Astrocyte (in vitro differentiated cells and primary cell): ENCODE measurements at regions not wholly inside any gene's neighbourhood (a gene's known extent, or its start where the extent isn't known, plus 50 kb on each side); places are given as distances from the start of the nearest gene placed in this dataset.

Experiments
- DNase-seq: peaks from one replicate; pipeline ENCODE4 v3.0.0-alpha.2; 2010; ENCODE audit warnings: low read depth
- FAIRE-seq: peaks from 2 replicates; lab custom pipeline; 2011; peaks lifted over from hg19 to GRCh38; lab: Jason Lieb, UNC
- H2AFZ ChIP-seq: 2 replicates; pipeline ENCODE4 v1.6.0; 2012; ENCODE audit warnings: low read depth, low read length, inconsistent platforms
- H3K27ac ChIP-seq: 2 replicates; pipeline ENCODE4 v1.5.1; 2011; ENCODE audit warnings: low read depth, low read length, inconsistent platforms
- H3K27me3 ChIP-seq: 2 replicates; pipeline ENCODE4 v1.6.0; 2011; ENCODE audit warnings: low read length, inconsistent platforms; ENCODE audit not compliant: insufficient read depth
- H3K36me3 ChIP-seq: 2 replicates; pipeline ENCODE4 v1.5.1; 2011; ENCODE audit warnings: low read length, inconsistent platforms; ENCODE audit not compliant: insufficient read depth
- H3K4me1 ChIP-seq: 2 replicates; pipeline ENCODE4 v1.5.1; 2011; ENCODE audit warnings: low read length, inconsistent platforms; ENCODE audit not compliant: insufficient read depth
- H3K4me2 ChIP-seq: 2 replicates; pipeline ENCODE4 v1.6.0; 2012; ENCODE audit warnings: low read length, inconsistent platforms
- H3K4me3 ChIP-seq: 2 replicates; pipeline ENCODE4 v1.5.1; 2011; ENCODE audit warnings: low read depth, mild to moderate bottlenecking, low read length, inconsistent platforms; ENCODE audit not compliant: insufficient read depth
- H3K79me2 ChIP-seq: 2 replicates; pipeline ENCODE4 v1.6.0; 2012; ENCODE audit warnings: mild to moderate bottlenecking, low read length, inconsistent platforms; ENCODE audit not compliant: insufficient read depth
- H3K9ac ChIP-seq: 2 replicates; pipeline ENCODE4 v1.6.0; 2012; ENCODE audit warnings: mild to moderate bottlenecking, low read length, inconsistent platforms
- H3K9me3 ChIP-seq: 2 replicates; pipeline ENCODE4 v1.5.1; 2012; ENCODE audit warnings: low read depth, mild to moderate bottlenecking, low read length, inconsistent platforms; ENCODE audit not compliant: insufficient read depth
- H4K20me1 ChIP-seq: 2 replicates; pipeline ENCODE4 v1.6.0; 2012; ENCODE audit warnings: low read length, inconsistent platforms; ENCODE audit not compliant: insufficient read depth
- H3K27ac Mint-ChIP-seq: one replicate; pipeline ENCODE4 v1.8.0; 2021; ENCODE audit warnings: mild to moderate bottlenecking, mixed read lengths; ENCODE audit not compliant: unreplicated experiment
- H3K27me3 Mint-ChIP-seq: one replicate; pipeline ENCODE4 v1.8.0; 2021; ENCODE audit warnings: low read depth, mixed read lengths; ENCODE audit not compliant: unreplicated experiment
- H3K36me3 Mint-ChIP-seq: one replicate; pipeline ENCODE4 v1.8.0; 2021; ENCODE audit warnings: low read depth, mixed read lengths; ENCODE audit not compliant: unreplicated experiment
- H3K4me1 Mint-ChIP-seq: one replicate; pipeline ENCODE4 v1.8.0; 2021; ENCODE audit warnings: low read depth, mixed read lengths; ENCODE audit not compliant: unreplicated experiment
- H3K4me3 Mint-ChIP-seq: one replicate; pipeline ENCODE4 v1.8.0; 2021; ENCODE audit warnings: mild to moderate bottlenecking, moderate library complexity, mixed read lengths; ENCODE audit not compliant: unreplicated experiment
- H3K9me3 Mint-ChIP-seq: one replicate; pipeline ENCODE4 v1.8.0; 2021; ENCODE audit warnings: mild to moderate bottlenecking, mixed read lengths; ENCODE audit not compliant: unreplicated experiment
- CTCF ChIP-seq: IDR thresholded peaks from 2 replicates; pipeline ENCODE4 v1.5.1; 2011; ENCODE audit warnings: low read depth, mild to moderate bottlenecking, inconsistent platforms, low read length, moderate library complexity; ENCODE audit not compliant: insufficient read depth
- EZH2 ChIP-seq: IDR thresholded peaks from 2 replicates; pipeline ENCODE4 v1.6.1; 2012; ENCODE audit warnings: mild to moderate bottlenecking, low read length, inconsistent platforms; ENCODE audit not compliant: insufficient read depth

- H3K36me3 Mint-ChIP-seq, result no peaks in the 10 kb centered on the region
- DNase-seq (peak; percentile 76), FAIRE-seq (peak; percentile 56)
- Histone ChIP-seq H3K27me3 (no peaks in the 10 kb centered on the region), H3K36me3 (no peaks in the 10 kb centered on the region), H3K27ac (no peak overlapping the region), H3K4me1 (peaks cover 6% of the 10 kb centered on the region), H4K20me1 (no peaks in the 10 kb centered on the region), H3K9me3 (no peaks in the 10 kb centered on the region), H3K9ac (no peak overlapping the region), H3K4me3 (no peak overlapping the region), H3K4me2 (peak overlapping the region; percentile 36), H3K79me2 (no peaks in the 10 kb centered on the region), H2AFZ (no peak overlapping the region)
- H3K9me3 Mint-ChIP-seq, result no peaks in the 10 kb centered on the region
- no peak overlapping the region for H3K4me3 Mint-ChIP-seq
- TF ChIP-seq CTCF (no peak), EZH2 (no peak)
- no peaks in the 10 kb centered on the region for H3K27me3 Mint-ChIP-seq
- peak overlapping the region; percentile 78 for H3K27ac Mint-ChIP-seq
- peaks cover 23% of the 10 kb centered on the region for H3K4me1 Mint-ChIP-seq
These were observed 249.0 kb downstream of the TRIB2 start for GRCh38 chr2:12965540-12966269.

GRCh38 chr2:12967804-12968203, 251.1 kb downstream of the TRIB2 start:
- FAIRE-seq (no peak), DNase-seq (no peak)
- Histone ChIP-seq H3K79me2 (no peaks in the 10 kb centered on the region), H3K4me3 (no peak overlapping the region), H2AFZ (no peak overlapping the region), H3K4me1 (peaks cover 9% of the 10 kb centered on the region), H3K27me3 (no peaks in the 10 kb centered on the region), H3K36me3 (no peaks in the 10 kb centered on the region), H4K20me1 (no peaks in the 10 kb centered on the region), H3K4me2 (no peak overlapping the region), H3K27ac (no peak overlapping the region), H3K9me3 (no peaks in the 10 kb centered on the region), H3K9ac (no peak overlapping the region)
- Mint-ChIP-seq H3K27ac (peak overlapping the region; percentile 66), H3K4me3 (no peak overlapping the region), H3K4me1 (peaks cover 32% of the 10 kb centered on the region), H3K9me3 (no peaks in the 10 kb centered on the region), H3K27me3 (no peaks in the 10 kb centered on the region), H3K36me3 (no peaks in the 10 kb centered on the region)
- TF ChIP-seq CTCF (no peak), EZH2 (no peak)

GRCh38 chr2:12968399-12968798, 251.7 kb downstream of the TRIB2 start:
- Histone ChIP-seq H3K27ac (no peak overlapping the region), H3K36me3 (no peaks in the 10 kb centered on the region), H3K9ac (no peak overlapping the region), H3K9me3 (no peaks in the 10 kb centered on the region), H3K4me2 (no peak overlapping the region), H3K4me3 (no peak overlapping the region), H2AFZ (no peak overlapping the region), H4K20me1 (no peaks in the 10 kb centered on the region), H3K27me3 (no peaks in the 10 kb centered on the region), H3K4me1 (peaks cover 9% of the 10 kb centered on the region), H3K79me2 (no peaks in the 10 kb centered on the region)
- H3K4me3 Mint-ChIP-seq, result no peak overlapping the region
- no peak for DNase-seq
- no peak overlapping the region for H3K27ac Mint-ChIP-seq
- H3K36me3 Mint-ChIP-seq, result no peaks in the 10 kb centered on the region
- TF ChIP-seq EZH2 (no peak), CTCF (no peak)
- H3K4me1 Mint-ChIP-seq, result peaks cover 32% of the 10 kb centered on the region
- no peak for FAIRE-seq
- H3K9me3 Mint-ChIP-seq, result no peaks in the 10 kb centered on the region
- H3K27me3 Mint-ChIP-seq, result no peaks in the 10 kb centered on the region
